ENCODE measurements at regions not wholly inside any gene's neighbourhood (a gene's known extent, or its start where the extent isn't known, plus 50 kb on each side); places are given as distances from the start of the nearest gene placed in this dataset.

DNA sequence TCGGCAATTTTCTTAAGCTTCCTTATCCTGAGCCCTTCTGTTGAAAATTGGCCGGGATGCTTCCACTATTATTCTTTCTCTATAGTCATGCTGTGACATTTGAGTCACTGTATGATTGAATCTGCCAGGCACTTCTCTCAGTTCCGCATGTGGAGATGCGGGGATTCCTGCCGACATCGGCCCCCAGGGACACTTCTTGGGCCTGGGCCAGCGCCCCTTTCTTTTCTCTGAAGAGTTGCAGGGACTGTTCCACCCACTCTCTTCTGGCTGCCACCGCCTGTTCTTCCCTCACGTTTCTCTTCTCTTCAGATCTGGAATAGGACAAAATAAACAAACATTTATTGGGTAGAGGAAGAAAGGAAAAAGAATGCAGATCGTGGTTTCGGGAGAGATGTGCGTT, 310.1 kb downstream of the ETNK1 start:
- 75 to 86% (median 84%) methylated on average over 12 of the region's 12 CpGs for WGBS, 5 donors
- DNase-seq, result no peak
- no peak overlapping the region for H3K4me3 ChIP-seq
- no peak overlapping the region for H3K27ac ChIP-seq
- peaks cover 0 to 6% (median 0%) of the 10 kb centered on the region in 8 donors for H3K9me3 ChIP-seq
- TF ChIP-seq POLR2A (IDR thresholded peaks at IDR 0.05) (no peak), POLR2AphosphoS5 (IDR thresholded peaks at IDR 0.05) (no peak)
- TF ChIP-seq, protein P1, sequence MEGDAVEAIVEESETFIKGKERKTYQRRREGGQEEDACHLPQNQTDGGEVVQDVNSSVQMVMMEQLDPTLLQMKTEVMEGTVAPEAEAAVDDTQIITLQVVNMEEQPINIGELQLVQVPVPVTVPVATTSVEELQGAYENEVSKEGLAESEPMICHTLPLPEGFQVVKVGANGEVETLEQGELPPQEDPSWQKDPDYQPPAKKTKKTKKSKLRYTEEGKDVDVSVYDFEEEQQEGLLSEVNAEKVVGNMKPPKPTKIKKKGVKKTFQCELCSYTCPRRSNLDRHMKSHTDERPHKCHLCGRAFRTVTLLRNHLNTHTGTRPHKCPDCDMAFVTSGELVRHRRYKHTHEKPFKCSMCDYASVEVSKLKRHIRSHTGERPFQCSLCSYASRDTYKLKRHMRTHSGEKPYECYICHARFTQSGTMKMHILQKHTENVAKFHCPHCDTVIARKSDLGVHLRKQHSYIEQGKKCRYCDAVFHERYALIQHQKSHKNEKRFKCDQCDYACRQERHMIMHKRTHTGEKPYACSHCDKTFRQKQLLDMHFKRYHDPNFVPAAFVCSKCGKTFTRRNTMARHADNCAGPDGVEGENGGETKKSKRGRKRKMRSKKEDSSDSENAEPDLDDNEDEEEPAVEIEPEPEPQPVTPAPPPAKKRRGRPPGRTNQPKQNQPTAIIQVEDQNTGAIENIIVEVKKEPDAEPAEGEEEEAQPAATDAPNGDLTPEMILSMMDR (IDR thresholded peaks at IDR 0.05 in 8 of 11, conservative IDR thresholded peaks at IDR 0.05 in 3 of 11), result no peak
- H3K36me3 ChIP-seq, result no peaks in the 10 kb centered on the region
- H3K27me3 ChIP-seq (replicated peaks in 1 of 7), result no peaks in the 10 kb centered on the region
- intact Hi-C loops (cut with DNase I; ENCODE audit: low total_unique reads), result no loop called here
- H3K4me1 ChIP-seq, result no peaks in the 10 kb centered on the region

DNA sequence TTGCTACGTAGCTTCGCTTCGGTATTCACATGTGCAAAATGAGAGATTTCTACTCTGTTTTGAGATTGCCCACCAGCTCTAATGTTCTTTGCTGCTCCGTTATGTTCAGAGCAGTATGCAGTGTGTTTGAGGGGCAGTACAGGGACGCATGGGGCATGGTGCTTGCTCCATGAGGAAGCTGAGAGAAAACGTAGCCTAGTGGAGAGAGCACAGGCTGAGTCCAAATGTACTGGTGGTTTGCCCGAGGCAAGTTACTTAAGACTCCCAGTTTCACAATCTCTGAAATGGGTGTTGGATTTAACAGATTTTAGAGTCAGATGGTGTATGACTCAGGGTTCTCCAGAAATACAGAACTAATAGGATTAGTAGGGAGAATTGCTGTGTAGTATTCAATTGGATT, 310.5 kb downstream of the ETNK1 start:
- Histone ChIP-seq H3K4me1 (no peaks in the 10 kb centered on the region), H3K4me3 (no peak overlapping the region), H3K36me3 (no peaks in the 10 kb centered on the region), H3K9me3 (peaks cover 0 to 8% (median under 1%) of the 10 kb centered on the region in 8 donors), H3K27me3 (replicated peaks in 1 of 7) (no peaks in the 10 kb centered on the region), H3K27ac (no peak overlapping the region)
- TF ChIP-seq POLR2AphosphoS5 (IDR thresholded peaks at IDR 0.05), result no peak
- no peak for DNase-seq
- WGBS, 5 donors, result 82 to 92% (median 89%) methylated on average over 7 of the region's 7 CpGs
- intact Hi-C loops (cut with DNase I; ENCODE audit: low total_unique reads), result no loop called here

DNA sequence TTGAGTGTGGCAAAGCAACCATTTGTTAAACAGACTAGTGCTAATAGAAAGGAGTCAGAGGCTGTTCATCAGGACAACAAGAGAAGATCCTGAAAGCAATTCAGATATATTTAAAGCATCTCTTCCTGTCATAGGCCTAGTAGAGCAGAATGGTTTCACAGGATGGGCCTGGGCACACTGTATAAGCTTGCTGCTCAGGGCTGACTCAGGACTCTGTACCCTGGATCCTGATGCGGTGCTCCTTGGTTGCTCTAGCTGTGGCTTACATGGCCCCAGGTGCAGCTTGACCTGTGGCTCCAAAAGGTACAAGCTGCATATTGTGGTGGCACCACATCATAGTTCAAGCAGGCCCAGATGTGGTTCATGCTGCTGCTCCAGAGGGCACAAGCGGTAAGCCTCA, 313.4 kb downstream of the ETNK1 start:
- 88 to 97% (median 96%) methylated on average over 2 of the region's 2 CpGs for WGBS, 5 donors
- TF ChIP-seq POLR2AphosphoS5 (IDR thresholded peaks at IDR 0.05) (no peak), POLR2A (IDR thresholded peaks at IDR 0.05) (no peak)
- TF ChIP-seq, protein P1 (IDR thresholded peaks at IDR 0.05 in 8 of 11, conservative IDR thresholded peaks at IDR 0.05 in 3 of 11), result no peak
- intact Hi-C loops (cut with DNase I; ENCODE audit: low total_unique reads), result no loop called here
- Histone ChIP-seq H3K27ac (no peak overlapping the region), H3K4me3 (no peak overlapping the region), H3K36me3 (no peaks in the 10 kb centered on the region), H3K4me1 (no peaks in the 10 kb centered on the region), H3K9me3 (peaks cover 0 to 28% (median 19%) of the 10 kb centered on the region in 8 donors), H3K27me3 (replicated peaks in 1 of 7) (no peaks in the 10 kb centered on the region)
- DNase-seq, result no peak

DNA sequence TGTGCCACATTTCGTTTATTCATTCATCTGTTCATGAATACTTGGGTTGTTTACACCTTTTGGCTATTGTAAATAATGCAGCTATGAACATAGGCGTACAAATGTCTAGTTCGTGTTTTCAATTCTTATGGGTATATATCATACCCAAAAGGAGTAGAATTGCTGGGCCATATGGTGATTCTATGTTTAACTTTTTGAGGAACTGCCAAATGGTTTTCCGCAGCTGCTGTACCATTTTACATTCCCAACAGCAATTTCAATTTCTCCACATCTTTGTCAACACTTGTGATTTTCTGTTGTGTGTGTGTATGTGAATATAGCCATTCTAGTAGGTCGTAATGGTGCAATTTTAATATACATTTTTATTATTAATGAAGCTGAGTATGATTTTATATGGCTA, 326.2 kb downstream of the ETNK1 start:
- WGBS, 5 donors, result 74 to 82% (median 79%) methylated on average over 5 of the region's 5 CpGs
- no peak for TF ChIP-seq POLR2AphosphoS5 (IDR thresholded peaks at IDR 0.05)
- TF ChIP-seq POLR2A (IDR thresholded peaks at IDR 0.05), result no peak
- TF ChIP-seq, protein P1 (IDR thresholded peaks at IDR 0.05 in 8 of 11, conservative IDR thresholded peaks at IDR 0.05 in 3 of 11), result no peak
- Histone ChIP-seq H3K27me3 (replicated peaks in 1 of 7) (no peaks in the 10 kb centered on the region), H3K9me3 (peaks cover 0 to 17% (median 10%) of the 10 kb centered on the region in 8 donors), H3K4me1 (no peaks in the 10 kb centered on the region), H3K27ac (no peak overlapping the region), H3K4me3 (no peak overlapping the region), H3K36me3 (no peaks in the 10 kb centered on the region)
- intact Hi-C loops (cut with DNase I; ENCODE audit: low total_unique reads), result no loop called here
- no peak for DNase-seq

DNA sequence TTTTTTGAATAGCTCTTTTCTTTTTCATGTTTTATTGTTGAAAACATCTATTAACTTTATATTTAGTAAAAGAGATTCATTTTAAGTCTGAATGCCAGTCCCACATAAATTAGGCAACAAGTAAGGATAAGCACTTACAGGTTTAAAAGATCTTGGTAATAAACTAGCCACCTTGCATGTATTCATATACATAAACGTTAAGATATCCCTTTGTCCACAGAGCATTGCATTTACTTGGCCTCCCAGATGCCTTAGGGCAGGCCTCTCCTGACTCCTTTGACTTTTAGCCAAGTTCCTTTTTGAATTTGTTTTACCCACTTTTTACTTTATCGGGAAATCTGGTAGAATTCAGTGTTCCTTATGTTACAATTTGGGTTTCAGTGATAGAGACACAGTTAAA, 331.7 kb downstream of the ETNK1 start:
- Histone ChIP-seq H3K27ac (no peak overlapping the region), H3K36me3 (no peaks in the 10 kb centered on the region), H3K4me3 (no peak overlapping the region), H3K27me3 (replicated peaks in 1 of 7) (no peaks in the 10 kb centered on the region), H3K9me3 (peaks cover 0 to 14% (median 9%) of the 10 kb centered on the region in 8 donors), H3K4me1 (no peaks in the 10 kb centered on the region)
- no peak for TF ChIP-seq POLR2A (IDR thresholded peaks at IDR 0.05)
- TF ChIP-seq, protein P1 (IDR thresholded peaks at IDR 0.05 in 8 of 11, conservative IDR thresholded peaks at IDR 0.05 in 3 of 11), result no peak
- TF ChIP-seq POLR2AphosphoS5 (IDR thresholded peaks at IDR 0.05), result no peak
- WGBS, 5 donors, result 65 to 74% (median 68%) methylated on average over 2 of the region's 2 CpGs
- no peak for DNase-seq
- intact Hi-C loops (cut with DNase I; ENCODE audit: low total_unique reads), result no loop called here

Data from spleen (tissue), 11 donors.